ENCODE measurements at regions not wholly inside any gene's neighbourhood (a gene's known extent, or its start where the extent isn't known, plus 50 kb on each side); places are given as distances from the start of the nearest gene placed in this dataset.

DNA sequence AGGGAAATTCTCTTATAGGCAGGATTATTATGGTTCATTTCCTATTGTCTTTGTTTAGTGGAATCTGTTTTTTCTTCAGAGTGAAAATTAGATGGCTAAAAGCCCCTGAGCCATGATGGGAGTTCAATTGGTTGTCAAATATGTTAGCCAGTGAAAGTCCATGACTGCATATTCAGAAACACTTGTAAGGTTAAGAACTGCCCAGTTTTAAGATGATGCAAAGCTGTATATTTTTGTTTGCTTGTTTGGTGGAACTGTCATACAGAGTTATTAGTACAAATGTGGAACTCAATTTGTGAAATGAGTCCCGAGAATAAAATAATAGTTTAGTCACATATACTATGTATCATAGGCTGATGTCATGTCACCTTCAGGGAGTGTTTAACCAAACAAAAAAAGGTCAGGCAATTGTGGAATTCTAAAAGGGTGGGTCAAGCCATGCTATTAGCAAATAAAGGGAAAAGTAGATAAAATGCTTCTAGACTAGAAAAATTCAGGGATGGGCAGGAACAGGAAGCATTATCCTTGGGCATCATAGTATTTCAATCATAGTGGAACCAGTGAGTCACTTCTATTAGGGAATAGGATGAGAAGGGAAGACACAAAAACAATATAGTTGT, 248.3 kb upstream of the SLITRK1 start:
- H3K36me3 ChIP-seq (ENCODE audit: insufficient read depth, low read length), result no peaks in the 10 kb centered on the region
- no peaks in the 10 kb centered on the region for H3K36me3 Mint-ChIP-seq (ENCODE audit: low read depth, unreplicated experiment)
- no peak overlapping the region for H2AFZ ChIP-seq (ENCODE audit: low read depth, low read length)
- H3K27ac ChIP-seq (ENCODE audit: low read depth, low read length), result no peak overlapping the region
- H3K9me3 ChIP-seq (ENCODE audit: insufficient read depth, low read depth, low read length), result peaks cover 3% of the 10 kb centered on the region
- no peaks in the 10 kb centered on the region for H3K4me1 ChIP-seq (ENCODE audit: insufficient read depth, low read length)
- TF ChIP-seq, protein P1, sequence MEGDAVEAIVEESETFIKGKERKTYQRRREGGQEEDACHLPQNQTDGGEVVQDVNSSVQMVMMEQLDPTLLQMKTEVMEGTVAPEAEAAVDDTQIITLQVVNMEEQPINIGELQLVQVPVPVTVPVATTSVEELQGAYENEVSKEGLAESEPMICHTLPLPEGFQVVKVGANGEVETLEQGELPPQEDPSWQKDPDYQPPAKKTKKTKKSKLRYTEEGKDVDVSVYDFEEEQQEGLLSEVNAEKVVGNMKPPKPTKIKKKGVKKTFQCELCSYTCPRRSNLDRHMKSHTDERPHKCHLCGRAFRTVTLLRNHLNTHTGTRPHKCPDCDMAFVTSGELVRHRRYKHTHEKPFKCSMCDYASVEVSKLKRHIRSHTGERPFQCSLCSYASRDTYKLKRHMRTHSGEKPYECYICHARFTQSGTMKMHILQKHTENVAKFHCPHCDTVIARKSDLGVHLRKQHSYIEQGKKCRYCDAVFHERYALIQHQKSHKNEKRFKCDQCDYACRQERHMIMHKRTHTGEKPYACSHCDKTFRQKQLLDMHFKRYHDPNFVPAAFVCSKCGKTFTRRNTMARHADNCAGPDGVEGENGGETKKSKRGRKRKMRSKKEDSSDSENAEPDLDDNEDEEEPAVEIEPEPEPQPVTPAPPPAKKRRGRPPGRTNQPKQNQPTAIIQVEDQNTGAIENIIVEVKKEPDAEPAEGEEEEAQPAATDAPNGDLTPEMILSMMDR (IDR thresholded peaks at IDR 0.05; ENCODE audit: insufficient read depth, low read depth, low read length), result no peak
- TF ChIP-seq EZH2 (IDR thresholded peaks at IDR 0.05; ENCODE audit: insufficient read depth, low read length), result no peak
- no peaks in the 10 kb centered on the region for H3K27me3 ChIP-seq (ENCODE audit: insufficient read depth, low read length)
- no peaks in the 10 kb centered on the region for H4K20me1 ChIP-seq (ENCODE audit: insufficient read depth, low read length)
- H3K27me3 Mint-ChIP-seq (ENCODE audit: low read depth, unreplicated experiment), result no peaks in the 10 kb centered on the region
- no peak overlapping the region for H3K4me3 ChIP-seq (ENCODE audit: insufficient read depth, low read depth, low read length)
- H3K27ac Mint-ChIP-seq (ENCODE audit: unreplicated experiment), result no peak overlapping the region
- no peak overlapping the region for H3K9ac ChIP-seq (ENCODE audit: low read length)
- peaks cover 5% of the 10 kb centered on the region for H3K4me1 Mint-ChIP-seq (ENCODE audit: low read depth, unreplicated experiment)
- DNase-seq (ENCODE audit: low read depth) (no peak), FAIRE-seq (no peak)
- no peak overlapping the region for H3K4me3 Mint-ChIP-seq (ENCODE audit: unreplicated experiment)
- H3K79me2 ChIP-seq (ENCODE audit: insufficient read depth, low read length), result no peaks in the 10 kb centered on the region
- no peaks in the 10 kb centered on the region for H3K9me3 Mint-ChIP-seq (ENCODE audit: unreplicated experiment)
- H3K4me2 ChIP-seq (ENCODE audit: low read length), result no peak overlapping the region

DNA sequence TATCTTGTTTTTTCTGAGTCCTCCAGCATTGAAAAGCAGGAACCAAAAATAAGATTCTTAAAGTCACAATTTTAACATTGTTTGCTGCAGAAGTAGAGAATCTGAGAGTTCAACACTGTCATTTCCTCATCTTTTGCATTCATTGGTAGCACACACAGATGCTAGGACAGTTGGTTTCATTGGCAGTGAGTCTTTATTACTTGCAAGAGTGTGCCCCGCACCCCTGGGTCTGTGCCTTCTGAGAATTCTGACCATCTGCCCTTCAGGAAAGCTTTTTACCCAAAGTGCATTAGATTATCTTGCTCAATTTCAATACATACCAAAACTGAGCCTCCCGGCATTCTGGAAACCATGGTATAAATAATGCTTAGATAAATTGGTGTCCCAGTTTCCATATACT, 247.7 kb upstream of the SLITRK1 start:
- Histone ChIP-seq H3K4me2 (ENCODE audit: low read length) (no peak overlapping the region), H4K20me1 (ENCODE audit: insufficient read depth, low read length) (no peaks in the 10 kb centered on the region), H2AFZ (ENCODE audit: low read depth, low read length) (no peak overlapping the region), H3K79me2 (ENCODE audit: insufficient read depth, low read length) (no peaks in the 10 kb centered on the region), H3K36me3 (ENCODE audit: insufficient read depth, low read length) (no peaks in the 10 kb centered on the region), H3K9me3 (ENCODE audit: insufficient read depth, low read depth, low read length) (peaks cover 3% of the 10 kb centered on the region), H3K4me3 (ENCODE audit: insufficient read depth, low read depth, low read length) (no peak overlapping the region), H3K27ac (ENCODE audit: low read depth, low read length) (no peak overlapping the region), H3K27me3 (ENCODE audit: insufficient read depth, low read length) (no peaks in the 10 kb centered on the region), H3K9ac (ENCODE audit: low read length) (no peak overlapping the region), H3K4me1 (ENCODE audit: insufficient read depth, low read length) (no peaks in the 10 kb centered on the region)
- Mint-ChIP-seq H3K9me3 (ENCODE audit: unreplicated experiment) (no peaks in the 10 kb centered on the region), H3K27ac (ENCODE audit: unreplicated experiment) (no peak overlapping the region), H3K4me1 (ENCODE audit: low read depth, unreplicated experiment) (peaks cover 5% of the 10 kb centered on the region), H3K27me3 (ENCODE audit: low read depth, unreplicated experiment) (no peaks in the 10 kb centered on the region), H3K36me3 (ENCODE audit: low read depth, unreplicated experiment) (no peaks in the 10 kb centered on the region), H3K4me3 (ENCODE audit: unreplicated experiment) (no peak overlapping the region)
- FAIRE-seq (no peak), DNase-seq (ENCODE audit: low read depth) (no peak)
- TF ChIP-seq EZH2 (IDR thresholded peaks at IDR 0.05; ENCODE audit: insufficient read depth, low read length), result no peak
- TF ChIP-seq, protein P1 (IDR thresholded peaks at IDR 0.05; ENCODE audit: insufficient read depth, low read depth, low read length), result no peak

DNA sequence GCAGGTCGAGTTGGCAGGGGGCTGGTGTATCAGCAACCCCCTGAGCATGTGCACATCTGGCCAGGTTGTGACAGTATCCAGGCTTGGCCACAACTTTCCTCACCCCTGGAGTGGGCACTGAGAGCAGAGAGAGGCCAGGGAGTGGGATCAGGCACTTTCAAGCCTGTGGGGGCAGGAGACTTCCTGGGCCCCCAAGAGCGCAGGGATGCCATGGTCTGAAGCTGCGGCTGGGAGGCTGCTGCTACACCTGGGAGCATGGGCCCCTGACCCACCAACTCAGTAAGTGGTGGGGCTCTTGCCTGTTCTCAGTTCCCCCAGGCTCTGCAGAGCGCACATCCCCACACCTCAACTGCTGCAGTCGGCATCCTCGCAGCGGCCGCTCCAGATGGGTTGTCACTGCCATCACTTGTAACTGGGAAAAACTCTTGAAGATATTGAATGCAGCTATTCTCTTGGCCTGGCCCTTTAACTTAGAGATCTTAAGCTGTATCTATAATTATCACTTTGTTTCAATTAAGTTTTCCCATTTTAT, 245.4 kb upstream of the SLITRK1 start:
- TF ChIP-seq, protein P1 (IDR thresholded peaks at IDR 0.05; ENCODE audit: insufficient read depth, low read depth, low read length), result no peak
- TF ChIP-seq EZH2 (IDR thresholded peaks at IDR 0.05; ENCODE audit: insufficient read depth, low read length), result no peak
- Mint-ChIP-seq H3K4me3 (ENCODE audit: unreplicated experiment) (no peak overlapping the region), H3K27me3 (ENCODE audit: low read depth, unreplicated experiment) (no peaks in the 10 kb centered on the region), H3K9me3 (ENCODE audit: unreplicated experiment) (no peaks in the 10 kb centered on the region), H3K36me3 (ENCODE audit: low read depth, unreplicated experiment) (no peaks in the 10 kb centered on the region), H3K27ac (ENCODE audit: unreplicated experiment) (no peak overlapping the region), H3K4me1 (ENCODE audit: low read depth, unreplicated experiment) (peaks cover 5% of the 10 kb centered on the region)
- Histone ChIP-seq H3K9me3 (ENCODE audit: insufficient read depth, low read depth, low read length) (peaks cover 3% of the 10 kb centered on the region), H3K27me3 (ENCODE audit: insufficient read depth, low read length) (no peaks in the 10 kb centered on the region), H3K4me3 (ENCODE audit: insufficient read depth, low read depth, low read length) (no peak overlapping the region), H4K20me1 (ENCODE audit: insufficient read depth, low read length) (no peaks in the 10 kb centered on the region), H3K27ac (ENCODE audit: low read depth, low read length) (no peak overlapping the region), H3K79me2 (ENCODE audit: insufficient read depth, low read length) (no peaks in the 10 kb centered on the region), H3K9ac (ENCODE audit: low read length) (no peak overlapping the region), H3K36me3 (ENCODE audit: insufficient read depth, low read length) (no peaks in the 10 kb centered on the region), H3K4me2 (ENCODE audit: low read length) (no peak overlapping the region), H3K4me1 (ENCODE audit: insufficient read depth, low read length) (no peaks in the 10 kb centered on the region), H2AFZ (ENCODE audit: low read depth, low read length) (no peak overlapping the region)
- DNase-seq (ENCODE audit: low read depth) (no peak), FAIRE-seq (no peak)

All from astrocyte (in vitro differentiated cells and primary cell).